Right ventricle myocardium superior (tissue), 1 donor: ENCODE measurements at regions not wholly inside any gene's neighbourhood (a gene's known extent, or its start where the extent isn't known, plus 50 kb on each side); places are given as distances from the start of the nearest gene placed in this dataset.

Experiments used
- ATAC-seq: fragments of 200-7000 bp; cut with Tn5 transposase; one replicate; pipeline ENCODE4 v1.9.1; 2020; ENCODE audit warnings: mild to moderate bottlenecking; ENCODE audit not compliant: poor library complexity
- DNase-seq: peaks from one replicate; pipeline ENCODE4 v3.0.0-alpha.2; 2020
- intact Hi-C: fragments of 100-400 bp; cut with DNase I; formaldehyde crosslinking; loops from one replicate; pipeline ENCODE4 v1.11.2; 2022
- donor health status: DM: no; HTN: yes; CAD: no; lungs with severe emphysema.

GRCh38 chr15:31897746-31898145, 132.6 kb upstream of the CHRNA7 start:
- intact Hi-C loops, result no loop called here
- DNase-seq (no peak), ATAC-seq (no peak)

DNA sequence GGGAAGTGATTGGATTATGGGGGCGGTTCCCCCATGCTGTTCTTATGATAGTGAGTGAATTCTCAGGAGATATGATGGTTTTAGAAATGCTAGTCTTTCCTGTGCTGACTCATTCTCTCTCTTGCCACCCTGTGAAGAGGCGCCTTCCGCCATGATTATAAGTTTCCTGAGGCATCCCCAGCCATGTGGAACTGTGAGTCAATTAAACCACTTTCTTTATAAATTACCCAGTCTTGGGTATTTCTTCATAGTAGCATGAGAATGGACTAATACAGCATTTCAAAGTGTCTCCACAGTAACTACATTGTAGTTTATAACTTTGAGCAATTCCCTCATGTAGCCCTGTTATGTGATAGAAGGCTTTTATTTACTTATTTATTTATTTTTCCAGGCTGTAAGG, 128.8 kb upstream of the CHRNA7 start:
- intact Hi-C loops, result no loop called here
- DNase-seq, result no peak
- ATAC-seq, result no peak

DNA sequence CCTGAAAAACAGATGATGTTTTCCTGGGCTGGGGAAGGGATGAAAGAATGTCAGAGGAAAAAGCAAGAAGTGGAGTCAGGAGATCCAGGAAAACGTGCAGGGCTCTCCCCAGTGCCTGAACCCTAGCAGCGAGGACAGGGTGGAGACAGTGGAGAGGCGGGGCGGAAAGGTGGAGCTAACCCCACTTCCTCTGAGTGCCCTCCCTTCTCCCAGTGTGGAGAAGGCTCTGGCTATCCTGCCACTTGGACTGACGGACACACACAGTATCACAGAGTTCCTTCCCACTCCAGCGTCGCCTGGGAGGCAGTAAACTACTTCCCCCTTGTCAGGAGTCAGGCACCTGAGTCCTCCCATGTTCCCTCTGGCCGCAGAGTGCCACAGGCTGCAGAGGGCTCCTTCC, 125.3 kb upstream of the CHRNA7 start:
- DNase-seq (no peak), ATAC-seq (peak; percentile 63)
- intact Hi-C loops, result no loop called here

DNA sequence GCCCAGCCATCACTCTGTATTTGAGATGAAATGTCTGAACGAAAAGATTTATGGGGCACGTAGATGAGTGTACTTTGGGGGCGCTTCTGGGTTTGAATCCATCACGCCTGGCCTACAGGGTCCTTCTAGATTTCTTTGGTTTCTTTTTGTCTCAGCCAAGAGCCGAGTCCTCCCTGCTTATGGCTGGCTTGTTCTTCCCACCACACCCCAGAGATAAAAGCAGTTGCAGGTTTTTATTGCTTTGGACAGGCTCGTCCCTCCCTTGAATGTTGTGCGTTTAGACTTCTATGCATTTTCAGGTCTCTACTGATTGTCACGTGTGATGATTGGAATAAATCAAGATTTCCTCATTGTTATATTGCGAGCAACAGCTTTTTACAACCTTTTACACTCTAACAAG, 104.8 kb upstream of the CHRNA7 start:
- intact Hi-C loops, result no loop called here
- no peak for DNase-seq
- ATAC-seq, result no peak

DNA sequence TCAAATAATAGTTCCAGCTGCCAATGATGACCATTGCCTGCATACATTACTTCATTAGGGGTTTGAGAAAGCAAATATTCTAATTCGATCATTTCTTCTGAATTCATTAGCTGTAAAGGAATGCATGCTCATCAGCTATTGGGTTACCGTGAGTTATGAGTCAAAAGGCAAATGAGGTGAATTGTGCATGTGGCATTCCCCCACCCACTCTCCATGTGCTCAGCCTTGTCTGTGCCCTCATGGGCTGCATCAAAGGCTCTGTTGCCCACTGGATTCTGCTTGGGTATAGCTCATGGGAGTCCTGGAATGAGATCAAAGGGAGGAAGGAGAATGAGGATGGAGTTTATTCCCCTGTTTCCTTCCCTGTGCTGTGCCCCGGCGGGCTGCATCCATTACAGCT, 99.3 kb upstream of the CHRNA7 start:
- DNase-seq (no peak), ATAC-seq (no peak)
- intact Hi-C loops, result no loop called here

GRCh38 chr15:31932576-31932975, 97.7 kb upstream of the CHRNA7 start:
- ATAC-seq, result no peak
- intact Hi-C loops, result no loop called here
- DNase-seq, result no peak

- DNase-seq, result no peak
- intact Hi-C loops, result no loop called here
- ATAC-seq, result no peak
These were observed 95.5 kb upstream of the CHRNA7 start for GRCh38 chr15:31934821-31935220.

GRCh38 chr15:31953478-31953877, 76.8 kb upstream of the CHRNA7 start:
- intact Hi-C loops, result no loop called here
- no peak for DNase-seq
- no peak for ATAC-seq

DNA sequence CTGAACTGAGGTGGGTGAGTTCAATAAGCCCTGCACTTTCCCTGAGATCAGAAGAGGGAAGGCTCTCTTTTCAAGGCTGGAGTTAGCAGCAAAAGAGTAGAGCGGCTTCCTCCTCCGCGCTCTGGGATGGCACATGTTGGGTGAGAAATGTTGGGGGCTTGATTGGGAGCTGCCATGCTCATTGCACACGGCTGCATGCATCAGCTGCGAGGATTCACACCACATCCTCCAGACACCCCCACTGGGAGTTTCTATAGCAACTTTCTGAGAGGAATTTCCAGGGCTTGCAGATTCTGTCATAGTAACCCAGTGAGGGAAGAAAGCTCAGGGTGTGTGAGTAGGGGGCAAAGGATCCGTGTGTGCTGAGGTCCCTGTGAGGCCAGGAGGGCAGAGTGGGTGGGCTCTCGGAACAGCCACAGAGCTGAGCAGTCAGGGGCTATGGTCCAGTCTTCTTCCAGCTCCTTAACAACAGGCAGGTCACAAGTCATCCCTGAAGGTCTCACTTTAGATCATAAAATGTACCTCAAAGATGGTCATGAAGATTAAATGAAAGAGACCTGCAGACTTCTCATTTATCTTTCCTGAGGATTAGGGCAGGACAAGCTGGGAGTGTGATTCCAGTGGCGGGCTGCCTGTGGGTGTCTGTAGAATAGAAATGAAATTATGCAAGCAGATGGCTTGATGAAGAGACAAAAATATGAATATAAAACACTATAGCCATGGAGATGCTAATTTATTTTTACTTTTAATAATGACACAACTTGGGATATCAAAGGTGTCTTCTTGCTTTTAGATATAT, 75.7 kb upstream of the CHRNA7 start:
- intact Hi-C loops, result no loop called here
- ATAC-seq (no peak), DNase-seq (no peak)

DNA sequence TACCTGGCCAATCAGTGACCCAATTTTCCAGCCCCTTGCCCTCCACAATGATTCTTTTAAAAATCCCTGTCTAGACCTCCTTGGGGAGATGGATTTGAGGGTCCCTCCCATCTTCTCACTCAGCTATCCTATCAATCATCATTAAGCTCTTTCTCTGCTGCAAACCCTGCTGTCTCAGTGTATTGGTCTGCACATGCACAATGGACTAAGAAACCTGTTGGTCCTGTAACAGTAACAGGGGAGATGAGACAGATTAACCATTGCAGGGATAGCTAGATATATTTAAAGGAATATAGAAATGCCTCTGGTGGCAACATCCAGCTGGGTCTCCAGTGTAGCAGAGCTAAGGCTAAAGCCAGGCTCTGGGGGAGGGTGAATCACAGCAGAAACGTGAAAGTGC, 74.6 kb upstream of the CHRNA7 start:
- intact Hi-C loops, result no loop called here
- DNase-seq (no peak), ATAC-seq (no peak)

- ATAC-seq (no peak), DNase-seq (no peak)
- intact Hi-C loops, result no loop called here
These were observed 72.7 kb upstream of the CHRNA7 start for GRCh38 chr15:31957581-31957980.

GRCh38 chr15:31964586-31965307, 65.6 kb upstream of the CHRNA7 start:
- intact Hi-C loops, result no loop called here

DNA sequence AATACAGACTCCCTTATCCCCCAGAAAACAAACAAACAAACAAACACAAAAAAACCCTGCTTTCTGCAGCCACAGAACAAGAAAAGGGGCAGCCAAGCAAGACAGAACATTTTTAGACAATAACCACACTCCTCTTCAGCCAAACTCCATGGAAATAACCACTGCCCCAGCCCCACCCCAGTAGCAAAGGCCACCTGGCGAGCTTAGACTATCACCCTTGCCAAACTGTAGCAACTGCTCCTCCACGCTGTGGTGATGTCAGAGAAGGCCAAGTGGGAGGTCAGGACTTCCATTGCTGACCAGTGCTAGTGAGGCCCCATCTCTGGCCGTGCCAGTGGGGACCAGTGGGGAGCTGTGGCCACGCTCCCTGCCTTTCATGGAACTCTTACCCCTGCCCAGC, 60.3 kb upstream of the CHRNA7 start:
- intact Hi-C loops, result no loop called here
- ATAC-seq (no peak), DNase-seq (no peak)

More at GRCh38 chr15:31964586-31965307, 65.6 kb upstream of the CHRNA7 start:
- ATAC-seq, result no peak
- no peak for DNase-seq

GRCh38 chr15:31973197-31973596, 57.1 kb upstream of the CHRNA7 start:
- ATAC-seq (no peak), DNase-seq (no peak)
- intact Hi-C loops, result no loop called here

- ATAC-seq (no peak), DNase-seq (no peak)
- intact Hi-C loops, result no loop called here
These were observed 56.0 kb upstream of the CHRNA7 start for GRCh38 chr15:31974154-31974794.

DNA sequence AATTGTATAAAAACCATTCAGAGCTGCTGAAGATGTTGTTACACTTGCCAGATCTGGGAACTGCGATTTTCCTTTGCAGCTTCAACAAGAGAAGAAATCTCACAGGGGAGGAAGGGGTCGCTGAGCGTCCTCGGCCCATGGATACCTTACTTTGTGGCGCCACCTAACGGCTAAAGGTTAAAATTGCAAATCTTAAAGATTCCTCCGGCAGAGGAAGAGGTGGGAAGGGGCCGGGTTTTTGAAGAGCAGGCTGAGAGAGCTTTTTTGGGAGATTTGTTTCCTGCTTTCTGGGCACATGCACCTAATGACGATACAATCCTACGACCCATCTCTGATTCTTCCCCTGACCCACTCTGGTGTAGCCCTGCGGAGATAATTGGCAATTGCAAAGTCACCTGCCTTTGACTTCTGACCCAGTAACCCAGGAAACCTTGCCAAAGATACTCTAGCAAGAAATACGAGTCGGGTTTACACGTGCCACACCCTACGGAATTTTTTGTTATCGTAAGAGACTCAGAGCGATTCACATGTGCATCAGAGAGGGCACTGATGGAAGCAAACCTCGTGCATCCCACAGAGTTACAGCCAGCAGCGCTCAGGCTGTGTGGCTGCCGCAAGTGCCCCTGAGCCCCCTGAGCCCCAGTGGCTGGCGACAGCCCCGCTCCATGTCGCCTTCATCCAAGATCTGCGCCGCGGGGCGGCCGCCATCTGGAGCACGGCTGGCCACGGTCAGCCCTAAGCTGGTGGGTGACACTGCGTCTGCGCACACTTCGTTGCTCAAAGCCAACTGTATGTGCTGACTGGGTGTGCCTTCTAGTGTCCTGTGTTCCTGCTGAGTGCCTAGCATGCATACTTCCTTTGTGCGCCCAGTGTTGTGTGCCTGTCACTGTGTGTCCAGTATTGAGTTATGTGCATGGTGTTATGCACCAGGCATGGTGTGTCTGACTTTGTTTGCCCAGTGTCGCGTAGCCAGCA, 55.2 kb upstream of the CHRNA7 start:
- intact Hi-C loops, result no loop called here
- DNase-seq, result peak; percentile 60
- peak; percentile 80 for ATAC-seq

DNA sequence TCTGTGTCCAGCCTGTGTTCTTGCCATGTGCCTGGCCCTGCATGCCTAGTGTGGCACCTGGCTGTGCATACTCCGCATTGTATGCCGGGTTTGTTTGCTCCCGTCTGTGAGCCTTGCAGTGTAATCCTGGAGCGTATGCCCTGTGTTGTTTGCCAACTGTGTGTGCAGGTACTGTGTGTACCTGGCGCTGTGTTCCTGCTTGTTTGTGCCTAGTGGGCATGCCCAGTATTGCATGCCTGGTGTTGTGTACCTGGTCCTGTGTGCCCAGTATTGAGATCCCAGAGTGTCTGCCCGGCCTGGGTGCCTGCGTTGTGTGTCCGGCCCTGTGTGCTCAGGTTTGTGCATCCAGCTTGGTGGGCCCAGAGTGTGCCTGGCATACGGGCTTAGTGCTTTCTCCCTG, 54.5 kb upstream of the CHRNA7 start:
- intact Hi-C loops, result no loop called here
- no peak for ATAC-seq
- no peak for DNase-seq

DNA sequence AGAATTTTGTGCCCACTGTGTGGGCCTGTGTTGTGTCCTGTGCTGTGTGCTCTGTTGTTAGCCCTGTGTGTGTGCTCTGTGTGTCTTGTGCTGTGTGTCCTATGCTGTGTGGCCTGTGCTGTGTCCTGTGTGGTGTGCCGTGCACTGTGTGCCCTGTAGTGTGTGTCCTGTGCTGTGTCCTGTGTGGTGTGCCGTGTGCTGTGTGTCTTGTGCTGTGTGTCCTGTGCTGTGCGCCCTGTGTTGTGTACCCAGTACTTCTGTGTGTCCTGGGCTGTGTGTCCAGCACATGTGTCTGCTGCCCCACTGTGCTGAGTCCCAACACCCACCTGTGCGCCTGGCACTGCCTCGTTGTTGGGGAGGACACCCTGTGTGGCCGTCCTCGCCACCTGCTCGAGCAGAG, 53.2 kb upstream of the CHRNA7 start:
- intact Hi-C loops, result no loop called here
- ATAC-seq, result no peak
- DNase-seq, result no peak
